ENCODE measurements at regions not wholly inside any gene's neighbourhood (a gene's known extent, or its start where the extent isn't known, plus 50 kb on each side); places are given as distances from the start of the nearest gene placed in this dataset.

DNA sequence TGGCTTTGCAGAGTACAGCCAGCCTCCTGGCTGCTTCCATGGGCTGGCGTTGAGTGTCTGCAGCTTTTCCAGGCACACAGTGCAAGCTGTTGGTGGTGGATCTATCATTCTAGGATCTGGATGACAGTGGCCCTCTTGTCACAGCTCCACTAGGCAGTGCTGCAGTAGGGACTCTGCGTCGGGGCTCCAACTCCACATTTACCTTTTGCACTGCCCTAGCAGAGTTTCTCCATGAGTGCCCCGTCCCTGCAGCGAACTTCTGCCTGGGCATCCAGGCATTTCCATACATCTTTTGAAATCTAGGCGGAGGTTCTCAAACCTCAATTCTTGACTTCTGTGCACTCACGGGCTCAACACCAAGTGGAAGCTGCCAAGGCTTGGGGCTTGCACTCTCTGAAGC lies 1697.3 kb upstream of the MIR17HG start:
- H3K27ac ChIP-seq: no peak overlapping the region
- no peak for DNase-seq
- H3K4me3 ChIP-seq: no peak overlapping the region
- no peak for TF ChIP-seq POLR2A (IDR thresholded peaks at IDR 0.05)
- TF ChIP-seq, protein P1, sequence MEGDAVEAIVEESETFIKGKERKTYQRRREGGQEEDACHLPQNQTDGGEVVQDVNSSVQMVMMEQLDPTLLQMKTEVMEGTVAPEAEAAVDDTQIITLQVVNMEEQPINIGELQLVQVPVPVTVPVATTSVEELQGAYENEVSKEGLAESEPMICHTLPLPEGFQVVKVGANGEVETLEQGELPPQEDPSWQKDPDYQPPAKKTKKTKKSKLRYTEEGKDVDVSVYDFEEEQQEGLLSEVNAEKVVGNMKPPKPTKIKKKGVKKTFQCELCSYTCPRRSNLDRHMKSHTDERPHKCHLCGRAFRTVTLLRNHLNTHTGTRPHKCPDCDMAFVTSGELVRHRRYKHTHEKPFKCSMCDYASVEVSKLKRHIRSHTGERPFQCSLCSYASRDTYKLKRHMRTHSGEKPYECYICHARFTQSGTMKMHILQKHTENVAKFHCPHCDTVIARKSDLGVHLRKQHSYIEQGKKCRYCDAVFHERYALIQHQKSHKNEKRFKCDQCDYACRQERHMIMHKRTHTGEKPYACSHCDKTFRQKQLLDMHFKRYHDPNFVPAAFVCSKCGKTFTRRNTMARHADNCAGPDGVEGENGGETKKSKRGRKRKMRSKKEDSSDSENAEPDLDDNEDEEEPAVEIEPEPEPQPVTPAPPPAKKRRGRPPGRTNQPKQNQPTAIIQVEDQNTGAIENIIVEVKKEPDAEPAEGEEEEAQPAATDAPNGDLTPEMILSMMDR (IDR thresholded peaks at IDR 0.05): no peak
- no peak for TF ChIP-seq EP300 (IDR thresholded peaks at IDR 0.05)
- H3K9me3 ChIP-seq: no peaks in the 10 kb centered on the region
- 88 to 93% (median 92%) methylated on average over 7 of the region's 7 CpGs for WGBS, 3 donors
- no peaks in the 10 kb centered on the region for H3K4me1 ChIP-seq (ENCODE audit: insufficient read depth)
- H3K27me3 ChIP-seq: no peaks in the 10 kb centered on the region
- intact Hi-C loops (cut with DNase I): no loop called here
- no peaks in the 10 kb centered on the region for H3K36me3 ChIP-seq

DNA sequence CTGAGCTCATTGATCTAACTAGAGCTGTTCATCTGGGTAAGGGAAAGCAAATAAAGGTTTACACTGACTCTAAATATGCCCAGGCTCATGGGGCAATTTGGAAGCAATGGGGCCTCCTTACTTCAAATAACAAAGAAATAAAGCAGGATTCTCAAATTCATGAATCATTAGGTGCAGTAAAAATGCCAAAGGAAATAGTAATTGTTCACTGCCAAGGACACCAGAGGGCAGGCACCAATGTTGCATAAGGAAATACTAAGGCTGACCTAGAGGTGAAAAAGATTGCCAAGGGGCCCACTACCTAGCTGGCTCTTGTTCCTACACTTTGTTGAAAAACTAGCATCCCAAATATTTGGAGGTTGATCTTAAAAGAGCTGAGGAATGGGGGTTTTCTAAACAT lies 1686.7 kb upstream of the MIR17HG start:
- Histone ChIP-seq H3K4me1 (ENCODE audit: insufficient read depth) (no peaks in the 10 kb centered on the region), H3K27me3 (no peaks in the 10 kb centered on the region), H3K27ac (no peak overlapping the region), H3K9me3 (no peaks in the 10 kb centered on the region), H3K4me3 (no peak overlapping the region), H3K36me3 (no peaks in the 10 kb centered on the region)
- no peak for DNase-seq
- intact Hi-C loops (cut with DNase I): no loop called here
- TF ChIP-seq, protein P1 (IDR thresholded peaks at IDR 0.05): no peak
- TF ChIP-seq EP300 (IDR thresholded peaks at IDR 0.05): no peak
- TF ChIP-seq POLR2A (IDR thresholded peaks at IDR 0.05): no peak

DNA sequence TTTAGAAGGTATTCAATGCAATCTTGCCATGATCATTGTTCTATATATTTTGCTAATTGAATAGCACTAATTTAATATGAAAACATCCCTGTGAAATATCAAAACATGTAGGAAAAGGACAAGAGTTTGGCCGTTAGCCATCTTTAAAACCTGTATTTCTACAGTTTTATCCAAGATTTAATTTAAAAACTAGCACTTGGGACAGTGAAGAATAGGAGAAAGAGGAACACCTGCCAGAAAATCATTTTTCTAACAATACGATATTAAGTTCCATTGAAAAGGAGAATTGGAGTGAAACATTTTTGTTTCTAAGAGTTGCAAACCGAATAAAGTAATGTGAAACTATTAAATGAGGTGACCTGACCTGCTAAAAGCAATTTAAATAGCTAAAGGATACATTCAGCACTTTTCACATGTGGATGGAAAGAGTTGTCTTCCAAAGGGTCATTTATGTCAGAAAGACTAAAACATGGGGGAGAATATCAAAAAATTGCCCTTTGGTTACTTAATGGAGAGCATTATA lies 1673.6 kb upstream of the MIR17HG start:
- no peak for DNase-seq
- no peak overlapping the region for H3K4me3 ChIP-seq
- WGBS, 3 donors: 62 to 73% (median 71%) methylated on average over 3 of the region's 3 CpGs
- no peaks in the 10 kb centered on the region for H3K9me3 ChIP-seq
- intact Hi-C loops (cut with DNase I): no loop called here
- TF ChIP-seq EP300 (IDR thresholded peaks at IDR 0.05) (no peak), POLR2A (IDR thresholded peaks at IDR 0.05) (no peak)
- TF ChIP-seq, protein P1 (IDR thresholded peaks at IDR 0.05): no peak
- H3K27me3 ChIP-seq: no peaks in the 10 kb centered on the region
- no peaks in the 10 kb centered on the region for H3K36me3 ChIP-seq
- H3K4me1 ChIP-seq (ENCODE audit: insufficient read depth): no peaks in the 10 kb centered on the region
- H3K27ac ChIP-seq: no peak overlapping the region

DNA sequence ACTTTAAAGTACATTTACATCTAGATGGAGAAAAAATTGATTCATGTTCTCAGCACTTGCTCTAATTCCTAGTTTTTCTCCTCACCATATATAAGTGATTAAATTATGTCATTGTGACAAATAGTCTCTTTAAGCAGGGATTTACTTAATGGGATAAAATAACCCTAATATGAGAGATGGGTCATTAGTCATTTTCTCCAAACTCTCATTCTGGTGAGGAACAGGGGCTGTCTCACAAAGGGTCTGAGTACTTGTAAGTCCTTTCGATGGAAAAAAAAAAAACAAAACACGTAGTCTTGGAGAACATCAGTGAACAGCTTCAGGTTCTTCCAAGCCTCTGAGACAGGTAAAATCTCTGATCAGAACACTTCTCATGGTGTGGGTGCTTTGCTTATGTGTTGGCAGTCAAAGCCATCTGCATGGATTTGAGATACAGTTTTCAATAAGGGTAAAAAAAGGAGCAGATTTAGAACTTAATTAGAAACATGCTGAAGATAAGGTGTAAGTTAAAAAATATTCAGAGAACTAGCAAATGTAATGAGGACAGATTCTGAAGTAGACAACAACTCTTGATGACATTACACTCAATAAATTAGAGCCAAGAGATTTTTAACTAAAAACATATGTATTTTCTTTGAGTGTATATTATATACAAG lies 1668.9 kb upstream of the MIR17HG start:
- Histone ChIP-seq H3K4me3 (no peak overlapping the region), H3K4me1 (ENCODE audit: insufficient read depth) (no peaks in the 10 kb centered on the region), H3K36me3 (no peaks in the 10 kb centered on the region), H3K27ac (no peak overlapping the region), H3K27me3 (no peaks in the 10 kb centered on the region), H3K9me3 (no peaks in the 10 kb centered on the region)
- no peak for TF ChIP-seq EP300 (IDR thresholded peaks at IDR 0.05)
- TF ChIP-seq, protein P1 (IDR thresholded peaks at IDR 0.05): no peak
- TF ChIP-seq POLR2A (IDR thresholded peaks at IDR 0.05): no peak
- no peak for DNase-seq
- intact Hi-C loops (cut with DNase I): no loop called here
- WGBS, 3 donors: 82 to 89% (median 84%) methylated on average over 2 of the region's 2 CpGs

All from ovary (tissue), 7 donors.